ENCODE measurements at regions not wholly inside any gene's neighbourhood (a gene's known extent, or its start where the extent isn't known, plus 50 kb on each side); places are given as distances from the start of the nearest gene placed in this dataset.
A peak's percentile ranks its signal among the peaks of the same experiment; 100 is the strongest.
"Not testable (repeated sequence)": the region's sequence is repeated elsewhere in the genome, so short reads cannot be mapped to it uniquely, and the experiment has no call there.

- H3K27ac Mint-ChIP-seq; H3K4me1 Mint-ChIP-seq; H3K36me3 Mint-ChIP-seq; H3K9me3 Mint-ChIP-seq; H3K4me3 Mint-ChIP-seq; DNase-seq; ATAC-seq (ENCODE audit: low read depth in 2 of 2): not testable (repeated sequence)
- peaks cover 0 to 18% (median 10%) of the 10 kb centered on the region in 3 donors for H3K27me3 Mint-ChIP-seq
Measured at GRCh38 chr2:131309833-131310232, 54.1 kb downstream of the RAB6D start.

GRCh38 chr2:131300153-131300552 is 63.8 kb downstream of the RAB6D start:
- H3K27ac Mint-ChIP-seq, H3K4me3 Mint-ChIP-seq: not testable (repeated sequence)

GRCh38 chr2:131277857-131278256 is 68.5 kb downstream of the POTEE start:
- not testable (repeated sequence) for H3K36me3 Mint-ChIP-seq; H3K4me1 Mint-ChIP-seq; H3K9me3 Mint-ChIP-seq; ATAC-seq (ENCODE audit: low read depth in 2 of 2); H3K4me3 Mint-ChIP-seq; H3K27me3 Mint-ChIP-seq; DNase-seq; H3K27ac Mint-ChIP-seq

More at GRCh38 chr2:131300153-131300552, 63.8 kb downstream of the RAB6D start:
- ATAC-seq (ENCODE audit: low read depth in 2 of 2); H3K4me1 Mint-ChIP-seq; H3K36me3 Mint-ChIP-seq; H3K9me3 Mint-ChIP-seq; DNase-seq: not testable (repeated sequence)
- H3K27me3 Mint-ChIP-seq = peaks cover 0 to 13% (median 8%) of the 10 kb centered on the region in 3 donors

DNA sequence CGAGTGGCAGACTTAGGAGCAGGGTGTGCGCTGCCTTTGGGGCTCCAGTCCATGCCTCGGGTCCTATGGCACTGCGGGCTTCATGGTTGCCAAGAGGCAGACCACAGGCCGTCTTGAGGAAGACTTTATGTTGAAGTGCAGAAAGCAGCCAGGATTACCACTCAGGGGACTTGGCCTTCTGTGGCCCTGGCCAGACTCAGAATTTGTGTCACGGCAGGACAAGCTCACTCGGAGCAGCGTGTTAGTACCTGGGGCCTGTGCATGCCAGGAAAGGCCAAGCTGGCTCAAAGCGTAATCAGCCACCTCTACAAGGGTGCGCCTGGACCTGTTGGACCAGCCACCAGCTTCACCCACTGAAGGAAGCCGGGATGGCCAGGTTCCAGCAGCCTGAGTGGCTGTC is 68.0 kb downstream of the POTEE start:
- not testable (repeated sequence) for ATAC-seq (ENCODE audit: low read depth in 2 of 2); H3K36me3 Mint-ChIP-seq
- H3K27ac Mint-ChIP-seq = peak overlapping the region in 1 of 6 donors; percentile 60

DNA sequence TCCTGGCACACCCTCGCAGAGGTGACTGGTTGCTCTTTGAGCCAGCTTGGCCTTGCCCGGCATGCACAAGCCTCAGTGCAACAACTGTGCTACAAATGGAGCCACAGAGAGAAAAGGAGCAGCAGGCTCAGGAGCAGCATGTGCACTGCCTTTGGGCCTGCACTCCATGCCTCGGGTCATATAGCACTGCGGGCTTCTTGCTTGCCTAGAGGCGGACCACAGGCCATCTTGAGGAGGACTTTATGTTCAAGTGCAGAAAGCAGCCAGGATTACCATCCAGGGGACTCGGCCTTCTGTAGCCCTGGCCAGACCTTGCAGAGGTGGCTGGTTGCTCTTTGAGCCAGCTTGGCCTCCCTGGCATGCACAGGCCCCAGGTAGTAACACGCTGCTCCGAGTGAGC is 62.7 kb downstream of the POTEE start:
- H3K27me3 Mint-ChIP-seq; H3K36me3 Mint-ChIP-seq; H3K4me1 Mint-ChIP-seq; DNase-seq; H3K27ac Mint-ChIP-seq; H3K4me3 Mint-ChIP-seq; H3K9me3 Mint-ChIP-seq; ATAC-seq (ENCODE audit: low read depth in 2 of 2): not testable (repeated sequence)

More for the DNA sequence above, 68.0 kb downstream of the POTEE start:
- not testable (repeated sequence) for H3K4me1 Mint-ChIP-seq, H3K27me3 Mint-ChIP-seq, H3K9me3 Mint-ChIP-seq, DNase-seq, H3K4me3 Mint-ChIP-seq

GRCh38 chr2:131264034-131264433 is 54.7 kb downstream of the POTEE start:
- H3K36me3 Mint-ChIP-seq; DNase-seq; H3K4me3 Mint-ChIP-seq; H3K9me3 Mint-ChIP-seq; ATAC-seq (ENCODE audit: low read depth in 2 of 2); H3K27me3 Mint-ChIP-seq; H3K4me1 Mint-ChIP-seq; H3K27ac Mint-ChIP-seq: not testable (repeated sequence)
